Activated B cell treated with CpG ODN at 0.5 μM for 24 hours (primary cell): ENCODE measurements at regions not wholly inside any gene's neighbourhood (a gene's known extent, or its start where the extent isn't known, plus 50 kb on each side); places are given as distances from the start of the nearest gene placed in this dataset.

ENCODE experiments used
- ATAC-seq: fragments of 200-7000 bp; cut with Tn5 transposase; one replicate; pipeline ENCODE4 v1.10.0; 2021; ENCODE audit warnings: low read depth, mild to moderate bottlenecking, moderate library complexity
- CTCF ChIA-PET: fragments of 350-600 bp; sonication (Branson Sonifier 250); formaldehyde crosslinking; loops from one replicate; lab custom pipeline; 2021; ENCODE audit warnings: antibody characterized with exemption; lab: Charles Lee
- POLR2A ChIA-PET: fragments of 350-600 bp; sonication (Branson Sonifier 250); formaldehyde crosslinking; loops from one replicate; lab custom pipeline; 2021; ENCODE audit warnings: antibody characterized with exemption; lab: Charles Lee
- DNase-seq: peaks from one replicate; pipeline ENCODE4 v3.0.0; 2022
- H3K27ac Mint-ChIP-seq: one replicate; pipeline ENCODE4 v1.8.0; 2020; ENCODE audit warnings: mixed read lengths
- H3K27me3 Mint-ChIP-seq: one replicate; pipeline ENCODE4 v1.8.0; 2021; ENCODE audit warnings: mixed read lengths
- H3K36me3 Mint-ChIP-seq: one replicate; pipeline ENCODE4 v1.8.0; 2021; ENCODE audit warnings: low read depth, mixed read lengths
- H3K4me1 Mint-ChIP-seq: one replicate; pipeline ENCODE4 v1.8.0; 2021; ENCODE audit warnings: mixed read lengths
- H3K4me3 Mint-ChIP-seq: one replicate; pipeline ENCODE4 v1.8.0; 2020; ENCODE audit warnings: mild to moderate bottlenecking, mixed read lengths
- H3K9me3 Mint-ChIP-seq: one replicate; pipeline ENCODE4 v1.8.0; 2020; ENCODE audit warnings: mixed read lengths
- intact Hi-C: fragments of 100-400 bp; cut with micrococcal nuclease; formaldehyde crosslinking; loops from one replicate; pipeline ENCODE4 v1.15.1; 2024
- TF ChIP-seq, protein P1 (sequence below): fragments of 200-600 bp; IDR thresholded peaks from one replicate; pipeline ENCODE4 v1.8.0; 2022; ENCODE audit warnings: antibody characterized with exemption, mild to moderate bottlenecking

DNA sequence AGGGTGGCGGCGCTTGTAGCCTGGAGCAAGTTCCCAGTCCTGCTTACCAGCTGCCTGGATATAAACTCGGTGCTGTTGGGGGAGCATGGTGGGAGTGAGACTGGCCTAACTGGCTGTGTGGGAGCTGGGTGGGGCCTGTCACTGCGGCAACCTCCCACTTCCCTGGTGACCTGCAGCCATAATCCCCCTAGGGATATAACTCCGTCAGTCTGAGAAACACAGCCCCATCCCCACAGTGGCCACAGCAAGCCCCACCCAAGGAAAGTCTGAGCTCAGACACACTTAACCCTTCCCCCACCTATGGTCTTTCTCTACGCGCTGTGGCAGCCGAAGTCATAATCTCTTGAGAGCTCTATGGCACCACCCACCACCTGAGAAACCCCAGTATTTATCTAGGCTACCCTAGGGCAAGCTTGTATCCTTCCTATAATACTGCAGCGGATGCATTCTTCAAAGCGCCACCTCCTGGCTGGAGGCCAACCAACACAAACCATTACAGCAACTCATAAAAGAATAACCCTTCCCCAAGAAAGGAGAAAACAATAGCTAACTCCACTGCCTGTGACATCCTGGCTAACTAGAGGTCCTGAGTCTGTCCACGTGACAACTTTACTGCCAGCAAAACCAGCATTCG, 57.4 kb downstream of the ZNF648 start:
- ATAC-seq (no peak), DNase-seq (no peak)
- ChIA-PET CTCF (no interaction called here), POLR2A (no interaction called here)
- intact Hi-C loops = no loop called here
- Mint-ChIP-seq H3K4me3 (no peak overlapping the region), H3K36me3 (no peaks in the 10 kb centered on the region), H3K27me3 (peaks cover 5% of the 10 kb centered on the region), H3K27ac (no peak overlapping the region), H3K4me1 (no peaks in the 10 kb centered on the region), H3K9me3 (peaks cover 11% of the 10 kb centered on the region)
- TF ChIP-seq, protein P1, sequence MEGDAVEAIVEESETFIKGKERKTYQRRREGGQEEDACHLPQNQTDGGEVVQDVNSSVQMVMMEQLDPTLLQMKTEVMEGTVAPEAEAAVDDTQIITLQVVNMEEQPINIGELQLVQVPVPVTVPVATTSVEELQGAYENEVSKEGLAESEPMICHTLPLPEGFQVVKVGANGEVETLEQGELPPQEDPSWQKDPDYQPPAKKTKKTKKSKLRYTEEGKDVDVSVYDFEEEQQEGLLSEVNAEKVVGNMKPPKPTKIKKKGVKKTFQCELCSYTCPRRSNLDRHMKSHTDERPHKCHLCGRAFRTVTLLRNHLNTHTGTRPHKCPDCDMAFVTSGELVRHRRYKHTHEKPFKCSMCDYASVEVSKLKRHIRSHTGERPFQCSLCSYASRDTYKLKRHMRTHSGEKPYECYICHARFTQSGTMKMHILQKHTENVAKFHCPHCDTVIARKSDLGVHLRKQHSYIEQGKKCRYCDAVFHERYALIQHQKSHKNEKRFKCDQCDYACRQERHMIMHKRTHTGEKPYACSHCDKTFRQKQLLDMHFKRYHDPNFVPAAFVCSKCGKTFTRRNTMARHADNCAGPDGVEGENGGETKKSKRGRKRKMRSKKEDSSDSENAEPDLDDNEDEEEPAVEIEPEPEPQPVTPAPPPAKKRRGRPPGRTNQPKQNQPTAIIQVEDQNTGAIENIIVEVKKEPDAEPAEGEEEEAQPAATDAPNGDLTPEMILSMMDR = no peak

DNA sequence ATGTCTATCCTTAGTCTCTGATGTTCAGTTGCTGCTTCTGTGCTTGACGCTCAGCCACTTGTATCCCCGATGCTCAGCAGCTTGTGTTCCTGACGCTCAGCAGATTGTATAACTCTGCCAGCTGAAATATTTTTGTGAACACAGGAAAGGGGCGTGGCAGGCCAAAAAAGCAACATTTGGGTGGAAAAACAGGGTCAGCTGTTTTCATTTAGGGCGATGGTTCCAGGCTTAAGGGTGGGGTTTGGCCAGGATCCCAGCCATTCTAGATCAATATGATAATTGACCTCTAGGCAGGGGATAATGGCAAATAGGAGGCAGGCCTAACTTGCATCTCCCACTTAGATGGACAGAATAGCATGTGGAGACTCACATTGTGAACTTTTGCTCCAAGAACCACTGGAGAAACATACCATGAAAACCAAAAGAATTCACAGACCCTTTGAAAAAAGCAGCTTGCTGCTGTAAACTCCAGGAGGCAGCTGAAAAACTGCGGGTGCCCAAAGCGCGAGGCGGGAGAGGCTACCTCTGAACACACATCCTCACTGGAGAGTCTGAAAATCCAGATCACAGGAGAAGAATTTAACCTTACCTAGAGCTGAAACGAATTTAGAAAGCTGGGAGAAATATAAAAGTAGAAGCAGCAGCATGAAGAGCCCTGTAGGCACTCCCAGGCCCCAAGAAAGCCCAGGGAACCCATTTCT, 58.3 kb downstream of the ZNF648 start:
- ATAC-seq (no peak), DNase-seq (no peak)
- peaks cover 8% of the 10 kb centered on the region for H3K27me3 Mint-ChIP-seq
- no peaks in the 10 kb centered on the region for H3K36me3 Mint-ChIP-seq
- ChIA-PET CTCF (no interaction called here), POLR2A (no interaction called here)
- intact Hi-C loops = no loop called here
- no peaks in the 10 kb centered on the region for H3K4me1 Mint-ChIP-seq
- peaks cover 11% of the 10 kb centered on the region for H3K9me3 Mint-ChIP-seq
- H3K4me3 Mint-ChIP-seq = no peak overlapping the region
- TF ChIP-seq, protein P1 = no peak
- no peak overlapping the region for H3K27ac Mint-ChIP-seq

- H3K4me1 Mint-ChIP-seq = no peaks in the 10 kb centered on the region
- intact Hi-C loops = no loop called here
These were observed 58.9 kb downstream of the ZNF648 start for GRCh38 chr1:182002570-182002969.

DNA sequence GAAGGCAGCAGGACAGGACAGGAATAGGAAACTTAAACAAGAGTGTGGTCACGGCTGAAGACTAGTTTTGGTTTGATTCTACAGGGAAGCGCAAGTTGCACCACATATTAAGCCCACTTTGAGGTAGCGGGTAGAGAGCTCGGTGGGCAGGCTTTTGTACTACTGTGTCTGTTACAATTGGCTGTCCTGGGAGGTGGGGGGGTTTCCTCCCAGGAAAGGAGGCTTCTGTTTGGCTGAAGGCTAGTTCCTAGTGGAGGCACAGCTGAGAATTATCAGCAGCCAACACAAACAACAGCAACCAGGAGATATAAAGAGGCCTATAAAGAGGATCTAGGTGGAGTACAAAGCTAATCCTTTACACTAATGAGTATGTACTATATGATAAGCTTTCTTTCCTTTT, 62.7 kb downstream of the ZNF648 start:
- no peaks in the 10 kb centered on the region for H3K4me1 Mint-ChIP-seq
- ATAC-seq (no peak), DNase-seq (no peak)
- POLR2A ChIA-PET = no interaction called here
- H3K27me3 Mint-ChIP-seq = peaks cover 8% of the 10 kb centered on the region
- no peaks in the 10 kb centered on the region for H3K9me3 Mint-ChIP-seq
- intact Hi-C loops = no loop called here
- H3K36me3 Mint-ChIP-seq = no peaks in the 10 kb centered on the region
- CTCF ChIA-PET = interaction anchor here (1.7 kb wide), 1 partner anchor 56 kb away, joined by 4 read pairs; no protein-coding TSS in a partner anchor
- no peak overlapping the region for H3K4me3 Mint-ChIP-seq
- TF ChIP-seq, protein P1 = no peak
- no peak overlapping the region for H3K27ac Mint-ChIP-seq

More at GRCh38 chr1:182002570-182002969, 58.9 kb downstream of the ZNF648 start:
- CTCF ChIA-PET = no interaction called here
- Mint-ChIP-seq H3K4me3 (no peak overlapping the region), H3K36me3 (no peaks in the 10 kb centered on the region), H3K27ac (no peak overlapping the region), H3K27me3 (peaks cover 8% of the 10 kb centered on the region), H3K9me3 (peaks cover 11% of the 10 kb centered on the region)
- ATAC-seq = no peak
- TF ChIP-seq, protein P1 = no peak
- DNase-seq = no peak
- POLR2A ChIA-PET = no interaction called here

DNA sequence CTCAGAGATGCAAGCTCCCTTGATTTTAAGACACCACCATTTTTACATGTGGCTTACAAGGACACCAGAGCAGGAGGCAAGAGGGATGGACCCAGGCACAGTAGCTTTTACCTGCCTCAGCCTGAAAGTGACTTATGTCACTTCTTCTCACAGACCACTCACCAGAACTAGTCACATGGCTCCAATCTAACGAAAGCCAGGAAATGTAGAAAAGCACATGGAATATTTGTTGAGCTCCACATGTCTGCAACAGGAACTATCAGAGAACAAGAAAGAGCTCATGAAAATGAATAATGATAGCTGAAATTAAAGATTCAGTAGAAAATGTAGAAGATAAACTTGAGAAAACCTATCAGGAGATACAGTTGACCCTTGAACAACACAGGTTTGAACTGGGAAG, 69.4 kb downstream of the ZNF648 start:
- Mint-ChIP-seq H3K36me3 (no peaks in the 10 kb centered on the region), H3K27me3 (peaks cover 2% of the 10 kb centered on the region), H3K4me1 (no peaks in the 10 kb centered on the region), H3K27ac (no peak overlapping the region), H3K9me3 (no peaks in the 10 kb centered on the region), H3K4me3 (no peak overlapping the region)
- ATAC-seq (no peak), DNase-seq (no peak)
- intact Hi-C loops = no loop called here
- POLR2A ChIA-PET = no interaction called here
- CTCF ChIA-PET = no interaction called here
- TF ChIP-seq, protein P1 = no peak
